Brain pericyte (primary cell): ENCODE measurements at regions not wholly inside any gene's neighbourhood (a gene's known extent, or its start where the extent isn't known, plus 50 kb on each side); places are given as distances from the start of the nearest gene placed in this dataset.
"Not testable (repeated sequence)": the region's sequence is repeated elsewhere in the genome, so short reads cannot be mapped to it uniquely, and the experiment has no call there.

Source experiments
- DNase-seq: peaks from one replicate; pipeline ENCODE4 v3.0.0-alpha.2; 2012; ENCODE audit warnings: low read depth, low spot score

DNA sequence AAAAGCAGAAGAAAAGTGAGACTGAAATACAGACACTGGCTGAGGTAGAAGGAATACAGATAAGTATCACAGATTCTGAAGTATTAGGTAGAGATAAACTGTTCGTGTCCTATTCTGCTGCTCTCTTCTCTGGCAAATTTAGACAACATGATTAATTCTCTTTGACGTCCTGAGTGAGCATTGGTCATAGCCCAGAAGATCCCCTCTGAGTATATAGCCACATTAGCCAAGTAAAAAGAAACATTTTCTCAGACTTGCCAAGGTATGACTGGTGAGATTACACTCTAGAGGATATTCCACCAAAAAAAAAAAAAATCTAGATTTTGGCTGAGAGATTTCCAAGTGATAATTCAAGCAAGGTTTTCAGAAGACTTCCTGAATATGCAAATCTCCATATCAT, 111.4 kb upstream of the ALCAM start:
- DNase-seq: no peak

DNA sequence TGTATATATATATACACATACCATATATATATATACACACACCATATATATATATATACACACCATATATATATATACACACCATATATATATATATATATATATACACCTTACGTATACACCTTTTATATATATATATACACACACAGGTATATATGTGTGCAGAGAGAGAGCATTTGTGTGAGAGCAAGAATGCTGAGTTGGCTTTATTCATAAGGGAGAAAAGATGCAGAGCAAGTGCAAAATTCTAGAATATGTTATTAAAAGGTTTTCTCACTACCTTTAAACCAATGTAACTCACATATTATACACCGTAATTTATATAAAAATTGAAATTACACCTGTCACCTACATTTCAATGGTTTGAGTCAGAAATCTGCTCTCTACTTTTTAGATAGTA, 107.2 kb upstream of the ALCAM start:
- no peak for DNase-seq

DNA sequence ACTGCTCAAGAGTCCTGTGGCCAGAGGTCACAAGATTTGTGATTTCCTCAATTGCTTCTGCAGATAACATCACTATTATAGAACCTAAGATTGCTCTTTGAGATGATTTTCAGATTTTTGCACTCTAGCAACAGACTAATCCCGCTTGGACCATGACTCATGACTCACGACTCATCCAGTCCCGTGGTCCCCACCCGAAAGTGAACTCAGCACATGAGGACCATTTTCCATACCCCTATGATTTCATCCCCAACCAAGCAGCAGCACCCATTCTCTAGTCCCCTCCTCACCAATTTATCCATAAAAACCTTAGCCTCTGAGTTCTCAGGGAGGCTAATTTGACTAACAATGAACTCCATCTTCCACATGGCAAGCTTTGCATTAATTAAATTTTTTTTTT, 106.3 kb upstream of the ALCAM start:
- no peak for DNase-seq

DNA sequence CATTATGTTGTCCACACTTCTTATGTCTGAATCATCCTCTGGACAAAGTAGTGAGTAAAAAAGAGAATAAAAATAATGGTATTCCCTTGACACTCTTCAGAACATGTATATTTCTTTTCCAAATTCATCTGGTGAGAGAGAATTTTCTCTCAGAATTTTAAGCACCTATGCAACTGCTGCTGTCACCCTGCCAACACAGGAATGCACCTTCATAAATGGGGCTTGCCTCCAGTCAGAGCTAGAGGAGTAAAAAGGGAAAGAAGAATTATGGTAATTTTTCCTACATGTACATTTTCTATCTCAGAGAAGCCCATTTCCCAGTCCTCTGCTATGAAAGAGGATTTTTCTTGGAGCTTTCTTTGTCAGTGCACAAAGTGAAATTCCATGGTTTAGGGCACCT, 92.2 kb upstream of the ALCAM start:
- no peak for DNase-seq

DNA sequence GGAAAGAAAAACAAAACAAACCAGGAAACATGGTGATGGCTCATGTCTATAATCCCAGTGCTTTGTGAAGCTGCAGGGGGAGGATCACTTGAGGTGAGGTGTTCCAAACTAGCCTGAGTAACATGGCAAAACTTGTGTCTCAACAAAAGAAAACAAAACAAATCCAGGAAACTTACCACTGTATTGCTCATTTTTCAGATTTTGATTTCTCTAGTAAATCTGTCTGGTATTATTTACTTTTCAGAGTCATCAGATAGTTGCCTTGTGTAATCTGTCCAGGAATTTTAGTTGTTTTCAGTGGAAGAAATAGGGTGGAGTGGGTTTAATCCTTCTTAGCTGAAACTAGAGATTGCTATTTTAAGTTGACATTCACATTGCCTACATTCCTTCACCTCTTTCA, 91.8 kb upstream of the ALCAM start:
- no peak for DNase-seq

DNA sequence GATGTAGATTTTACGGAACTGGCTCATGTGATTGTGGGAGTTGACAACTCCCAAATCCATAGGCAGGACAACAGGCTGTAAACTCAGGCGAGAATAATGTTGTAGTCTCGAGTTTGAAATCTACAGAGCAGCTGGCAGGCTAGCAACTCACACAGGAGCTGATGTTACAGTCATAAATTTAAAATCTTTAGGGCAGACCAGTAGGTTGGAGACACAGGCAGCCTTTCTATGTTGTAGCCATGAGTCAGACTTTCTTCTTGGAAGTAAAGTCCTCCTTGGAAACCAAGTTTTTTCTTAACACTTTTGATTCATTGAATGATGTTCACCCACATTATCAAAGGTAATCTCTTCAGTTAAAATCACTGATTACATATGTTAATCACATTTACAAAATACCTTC, 89.1 kb upstream of the ALCAM start:
- no peak for DNase-seq

DNA sequence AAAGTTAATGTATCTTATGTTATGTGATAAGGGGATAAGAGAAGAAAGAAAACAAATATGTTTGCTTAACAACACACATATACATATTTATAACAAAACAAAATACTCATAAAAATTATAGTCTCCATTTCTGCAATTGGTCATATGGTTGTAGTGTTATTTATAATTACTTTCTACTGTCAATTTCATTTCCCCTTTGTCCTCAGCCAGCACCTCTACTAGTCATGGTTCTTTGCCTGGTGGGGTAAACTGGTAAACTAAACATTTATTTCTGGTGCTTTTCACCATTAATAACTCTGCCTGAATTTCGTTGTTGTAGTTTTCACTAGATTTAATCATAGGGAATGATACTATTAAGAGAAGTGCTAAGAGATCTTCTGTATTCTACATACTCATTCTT, 88.0 kb upstream of the ALCAM start:
- DNase-seq: no peak

DNA sequence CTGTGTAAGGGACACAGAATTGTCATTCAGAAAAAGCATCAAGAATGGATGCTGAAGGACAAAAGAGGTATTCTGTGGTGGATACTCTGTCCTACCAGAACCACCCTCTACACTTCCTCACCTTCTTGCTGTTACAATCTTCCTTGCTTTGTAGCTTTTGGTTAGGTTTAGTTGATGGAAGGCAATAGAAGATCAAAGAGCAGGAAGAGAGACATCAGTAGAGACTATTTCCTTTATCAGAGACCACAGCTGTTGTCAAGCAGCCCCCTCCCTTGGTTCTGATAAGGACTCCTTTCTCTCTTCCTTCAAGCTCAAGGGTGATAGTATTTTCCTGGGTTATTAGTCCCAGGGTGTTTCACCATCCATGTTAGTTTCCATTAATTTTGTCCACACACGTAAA, 84.7 kb upstream of the ALCAM start:
- no peak for DNase-seq

DNA sequence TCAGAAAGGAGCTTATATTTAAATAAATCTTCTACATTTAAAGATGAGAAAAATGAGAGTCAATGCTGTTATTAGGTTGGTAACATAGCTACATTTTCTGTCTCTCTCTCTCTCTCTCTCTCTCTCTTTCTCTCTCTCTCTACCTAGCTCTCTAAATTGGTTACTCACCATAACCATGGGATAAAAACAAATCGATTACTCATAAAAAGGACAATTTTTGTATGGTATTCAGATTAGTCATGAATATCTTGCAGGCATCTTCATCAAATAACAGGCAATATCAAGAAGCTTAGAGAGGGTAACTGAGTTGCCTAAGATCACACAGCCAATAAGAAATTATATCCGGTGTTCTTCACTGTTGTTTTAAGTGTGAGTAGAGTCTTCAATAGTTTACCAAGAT, 81.8 kb upstream of the ALCAM start:
- DNase-seq: no peak

DNA sequence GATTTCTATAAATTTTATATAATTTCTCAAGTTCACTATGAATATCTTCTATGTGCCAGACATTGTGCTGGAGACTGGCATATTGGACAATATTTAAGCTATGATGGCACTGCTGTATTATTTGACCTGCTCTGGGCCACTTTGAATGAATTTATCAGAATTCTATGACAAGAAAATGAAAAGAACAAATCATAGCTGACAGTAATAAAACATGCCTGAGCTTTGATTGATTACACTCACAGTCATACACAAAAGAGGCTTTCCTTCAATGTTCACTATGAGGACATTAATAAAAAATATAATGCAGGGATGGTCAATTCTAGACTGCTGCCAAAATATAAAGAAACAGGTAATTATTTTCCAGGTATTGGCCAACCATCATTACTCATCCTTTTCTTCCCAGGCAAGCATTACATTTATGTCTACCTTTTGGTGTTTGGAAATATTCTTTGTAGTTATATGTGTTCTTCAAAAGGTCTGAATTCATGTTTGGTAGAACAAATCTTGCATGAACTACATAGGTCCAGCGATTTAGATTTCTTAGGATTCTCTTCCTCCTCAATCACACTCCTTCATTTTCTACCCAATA, 81.0 kb upstream of the ALCAM start:
- no peak for DNase-seq

DNA sequence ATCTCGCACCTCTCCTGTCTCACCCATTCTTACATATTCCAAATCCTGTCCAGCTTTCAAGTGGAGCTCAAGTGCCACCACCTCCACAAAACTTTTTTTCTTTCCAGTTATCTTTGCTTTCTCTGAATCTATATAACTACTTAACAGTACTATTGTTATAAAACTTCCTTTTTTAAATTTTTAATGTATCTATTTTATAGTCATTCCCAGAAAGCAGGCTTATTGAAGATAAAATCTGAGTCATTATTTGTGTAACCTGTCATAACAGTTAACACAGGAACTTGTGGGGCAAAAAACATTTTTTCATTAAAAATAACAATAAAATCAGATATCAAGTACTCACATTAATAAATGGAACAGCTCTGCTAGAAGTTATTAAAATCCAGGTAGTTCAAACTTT, 73.3 kb upstream of the ALCAM start:
- no peak for DNase-seq

DNA sequence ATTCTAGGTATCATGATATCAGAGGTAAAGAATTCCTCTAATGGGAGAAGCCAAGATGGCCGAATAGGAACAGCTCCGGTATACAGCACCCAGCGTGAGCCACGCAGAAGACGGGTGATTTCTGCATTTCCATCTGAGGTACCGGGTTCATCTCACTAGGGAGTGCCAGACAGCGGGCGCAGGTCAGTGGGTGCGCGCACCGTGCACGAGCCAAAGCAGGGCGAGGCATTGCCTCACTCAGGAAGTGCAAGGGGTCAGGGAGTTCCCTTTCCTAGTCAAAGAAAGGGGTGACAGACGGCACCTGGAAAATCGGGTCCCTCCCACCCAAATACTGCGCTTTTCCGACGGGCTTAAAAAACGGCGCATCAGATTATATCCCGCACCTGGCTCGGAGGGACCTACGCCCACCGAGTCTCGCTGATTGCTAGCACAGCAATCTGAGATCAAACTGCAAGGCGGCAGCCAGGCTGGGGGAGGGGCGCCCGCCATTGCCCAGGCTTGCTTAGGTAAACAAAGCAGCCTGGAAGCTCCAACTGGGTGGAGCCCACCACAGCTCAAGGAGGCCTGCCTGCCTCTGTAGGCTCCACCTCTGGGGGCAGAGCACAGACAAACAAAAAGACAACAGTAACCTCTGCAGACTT, 70.4 kb upstream of the ALCAM start:
- DNase-seq: not testable (repeated sequence)

DNA sequence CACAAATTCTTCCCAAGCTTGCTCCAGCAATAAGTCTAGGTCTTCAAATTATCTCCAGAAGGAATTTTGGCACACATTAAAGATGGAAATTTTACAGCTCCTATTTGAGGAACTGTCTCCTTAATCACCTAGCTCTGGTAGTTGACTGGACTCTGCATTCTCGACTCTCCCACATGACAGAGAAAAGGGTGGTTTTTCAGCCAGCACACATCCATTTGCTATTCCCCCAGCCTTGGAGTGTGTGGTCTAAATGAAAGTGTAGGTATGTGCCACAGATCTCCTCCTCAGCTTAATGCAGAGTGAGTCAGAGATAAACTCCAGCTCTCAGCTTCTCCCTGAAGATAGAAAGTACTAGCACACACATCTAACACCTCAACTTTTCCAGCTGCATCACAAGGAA, 62.2 kb upstream of the ALCAM start:
- no peak for DNase-seq

DNA sequence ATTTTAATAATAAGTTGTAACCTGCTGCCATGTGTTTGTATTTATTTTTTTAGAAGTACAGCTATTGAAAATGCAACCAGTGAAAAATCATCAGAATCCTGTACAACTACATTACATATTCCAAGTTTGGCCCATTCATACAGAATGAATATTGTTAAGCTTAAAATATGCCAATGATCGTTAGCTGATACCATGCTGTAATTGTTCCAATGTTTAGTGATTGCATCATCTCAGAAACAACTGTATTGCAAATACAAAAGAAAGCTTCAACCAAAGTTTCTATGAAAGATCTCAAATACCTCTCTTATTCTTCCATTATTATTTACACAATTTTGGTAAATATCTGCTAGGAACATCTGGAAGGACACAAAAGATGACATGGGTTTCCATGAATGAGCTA, 51.6 kb upstream of the ALCAM start:
- no peak for DNase-seq

DNA sequence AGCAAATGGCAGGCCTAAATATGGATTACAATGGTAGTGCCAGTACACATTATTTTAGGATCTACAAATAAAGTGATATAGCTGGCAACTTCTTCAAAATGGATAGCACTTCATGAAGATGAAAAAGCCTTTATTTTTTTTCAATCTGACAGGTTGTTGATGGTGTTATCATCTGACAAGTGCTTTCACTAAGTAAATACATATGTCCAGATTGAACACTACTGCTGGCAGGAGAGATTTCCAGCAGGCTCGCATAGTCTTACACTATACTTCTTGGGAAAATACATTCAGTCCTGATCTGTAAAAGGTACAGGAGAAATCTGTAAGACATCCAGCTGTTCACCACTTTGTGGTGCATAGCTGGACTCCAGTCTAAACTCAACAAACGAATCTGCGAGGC, 50.9 kb upstream of the ALCAM start:
- no peak for DNase-seq

DNA sequence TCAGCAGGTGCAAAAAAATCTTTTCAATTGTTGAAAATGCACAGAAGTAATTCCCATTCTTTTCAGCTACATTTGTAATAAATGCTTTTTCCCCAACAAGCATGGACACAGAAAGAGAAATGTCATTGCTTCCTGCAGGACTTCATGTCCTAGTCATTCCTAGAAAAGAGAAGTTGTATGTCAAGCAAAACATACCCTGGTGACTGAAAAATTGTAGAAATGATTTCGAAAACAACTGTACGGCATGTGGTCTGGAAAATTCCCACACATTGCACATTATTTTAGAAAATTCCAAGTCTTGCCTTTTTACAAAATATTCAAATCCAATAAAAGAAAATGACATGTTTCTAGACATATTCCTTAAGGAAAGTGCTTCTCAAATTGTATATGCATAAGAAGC, 50.4 kb upstream of the ALCAM start:
- no peak for DNase-seq
